HG03196 (cell line): ENCODE measurements at regions not wholly inside any gene's neighbourhood (a gene's known extent, or its start where the extent isn't known, plus 50 kb on each side); places are given as distances from the start of the nearest gene placed in this dataset.

Source experiments
- ATAC-seq: cut with Tn5 transposase; IDR thresholded peaks from one replicate; pipeline ENCODE4 v1.9.1; 2021; ENCODE audit not compliant: unreplicated experiment

DNA sequence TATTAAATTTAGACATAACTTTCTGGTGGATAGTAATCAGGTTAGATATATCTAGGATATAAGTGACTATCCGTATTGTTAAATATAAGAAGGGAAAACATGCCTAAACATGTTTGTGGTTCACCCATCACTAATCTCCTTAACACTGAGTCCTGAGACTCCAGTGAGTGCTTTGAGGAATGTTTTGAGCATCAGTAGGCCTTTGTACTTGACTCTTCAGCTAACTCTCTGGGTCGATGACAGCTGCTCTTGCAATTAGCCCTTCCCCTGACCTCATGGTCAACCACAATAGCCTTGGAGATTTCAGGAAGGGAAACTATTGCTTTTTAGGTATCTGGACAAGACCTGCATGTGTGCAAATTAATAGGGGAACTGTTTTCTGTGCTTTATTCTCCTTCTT, 716.8 kb downstream of the EPHA4 start:
- ATAC-seq = no peak

DNA sequence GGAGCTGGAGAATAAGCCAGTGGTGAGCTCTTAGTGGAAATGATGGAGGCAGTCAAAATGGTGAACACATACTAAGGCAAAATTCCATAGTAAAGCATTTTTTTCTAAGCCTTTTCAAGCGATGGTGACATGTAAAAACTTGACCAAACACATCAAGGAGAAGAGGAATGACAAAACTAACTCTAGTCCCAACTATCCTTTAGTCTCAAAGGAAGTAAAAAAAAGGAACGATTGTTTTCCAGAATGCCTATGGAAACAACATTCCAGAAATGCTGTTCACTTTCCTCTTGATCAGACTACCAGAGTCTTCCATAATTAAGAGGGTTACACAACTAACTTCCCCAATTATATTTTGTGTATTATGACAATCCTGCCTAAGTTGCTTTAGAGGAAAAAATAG, 715.6 kb downstream of the EPHA4 start:
- no peak for ATAC-seq

DNA sequence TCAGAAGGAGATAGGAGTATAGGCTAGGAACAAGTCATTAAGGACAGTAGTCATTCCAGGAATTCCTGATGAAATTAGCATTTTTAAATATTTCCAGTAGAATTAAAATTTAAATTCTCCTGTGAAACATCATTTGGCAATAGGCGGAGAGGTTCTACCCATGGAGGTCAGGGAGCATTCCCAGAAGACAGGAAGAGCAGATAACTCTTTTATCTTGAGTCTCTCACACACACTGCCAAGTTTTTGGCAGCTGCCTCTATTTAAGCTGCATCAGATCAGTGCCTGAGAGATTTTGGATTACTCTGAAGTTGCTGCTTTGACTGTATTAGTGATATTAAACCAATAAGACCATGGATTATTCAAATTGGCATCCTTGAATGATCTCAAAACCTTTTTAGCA, 714.7 kb downstream of the EPHA4 start:
- no peak for ATAC-seq

DNA sequence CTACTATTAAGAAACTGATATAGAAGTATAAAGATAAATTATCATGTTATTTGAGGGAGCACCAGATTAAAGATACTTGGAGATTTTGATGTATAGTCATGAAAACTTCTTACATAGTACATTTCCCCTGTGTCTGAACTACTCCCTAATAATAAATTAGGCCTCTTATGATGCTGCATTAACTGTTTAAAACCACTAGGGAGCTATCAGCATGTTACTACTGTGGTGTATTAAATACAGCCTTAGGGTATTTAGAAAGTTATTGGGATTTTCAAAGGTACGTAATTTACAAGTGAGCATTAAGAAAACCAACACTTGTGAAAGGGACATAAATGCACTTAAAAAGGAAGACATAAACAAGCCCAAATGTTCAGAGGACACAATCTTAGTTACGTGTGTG, 714.0 kb downstream of the EPHA4 start:
- ATAC-seq = no peak

DNA sequence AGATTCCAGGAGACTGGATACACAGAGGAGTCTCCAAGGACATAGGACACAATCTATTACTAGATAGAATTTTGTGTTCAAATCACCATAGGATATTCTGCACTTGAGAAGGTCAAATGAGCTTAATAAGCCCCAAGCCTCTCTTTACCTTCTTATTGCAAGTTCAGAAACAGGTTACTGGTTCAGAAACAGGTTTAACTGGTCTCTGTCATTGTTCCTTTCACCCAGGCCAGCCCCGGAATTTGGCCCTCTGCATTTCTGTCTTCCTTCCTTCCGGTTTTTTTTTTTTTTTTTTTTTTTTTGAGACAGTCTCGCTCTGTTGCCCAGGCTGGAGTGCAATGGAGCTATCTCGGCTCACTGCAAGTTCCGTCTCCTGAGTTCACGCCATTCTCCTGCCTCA, 700.2 kb downstream of the EPHA4 start:
- ATAC-seq = no peak

DNA sequence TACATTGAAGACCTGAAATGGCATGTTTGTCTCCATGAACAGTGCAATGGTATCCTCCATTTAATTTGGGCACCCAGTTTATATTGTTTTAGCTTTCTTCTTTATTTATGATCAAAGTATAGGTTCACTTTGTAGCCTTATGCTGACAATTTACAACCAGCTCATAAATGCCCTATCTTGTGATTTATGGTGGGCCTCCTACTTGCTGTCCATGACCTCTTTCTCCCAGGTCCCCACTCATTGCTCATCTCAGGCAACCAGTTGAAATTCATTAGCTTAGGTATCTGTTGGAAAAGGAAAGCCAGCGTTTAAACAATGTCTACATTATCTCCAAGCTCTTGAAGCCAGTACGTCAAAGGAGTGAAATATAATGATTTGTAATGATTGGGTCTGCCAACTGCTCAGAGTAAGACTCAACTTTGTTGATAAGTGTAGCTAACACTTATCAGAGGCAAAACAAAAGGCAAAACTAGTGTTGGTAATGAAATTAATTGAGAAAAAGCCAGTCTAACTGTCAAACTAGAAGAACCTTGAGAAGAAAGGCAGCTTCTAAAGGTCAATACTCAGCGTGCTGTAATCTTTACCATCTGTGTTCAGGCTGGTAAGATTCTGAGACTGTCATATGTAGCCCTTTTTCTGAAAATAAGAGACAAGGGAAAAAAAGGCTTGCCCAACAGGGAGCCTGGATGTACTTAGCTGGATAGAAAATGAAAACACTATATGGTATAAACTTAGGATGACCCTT, 695.9 kb downstream of the EPHA4 start:
- ATAC-seq = no peak

DNA sequence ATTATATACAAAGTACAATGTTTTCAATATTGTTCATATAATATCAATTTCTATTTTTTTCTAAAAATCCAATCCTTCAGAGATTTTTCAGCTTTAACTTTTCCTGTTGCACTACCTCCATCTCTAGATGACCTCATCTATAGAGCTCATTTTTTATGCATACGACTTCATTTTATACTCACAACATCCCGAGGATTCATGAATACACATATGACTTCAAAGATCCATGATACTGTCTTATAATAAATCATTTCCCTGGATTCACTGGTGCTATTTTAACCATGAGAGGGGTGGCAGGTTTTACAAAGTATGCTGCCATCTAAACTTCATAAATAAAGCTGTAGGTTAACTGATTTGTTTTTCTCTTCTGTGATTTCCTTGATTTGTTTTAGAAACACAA, 694.6 kb downstream of the EPHA4 start:
- ATAC-seq = no peak

DNA sequence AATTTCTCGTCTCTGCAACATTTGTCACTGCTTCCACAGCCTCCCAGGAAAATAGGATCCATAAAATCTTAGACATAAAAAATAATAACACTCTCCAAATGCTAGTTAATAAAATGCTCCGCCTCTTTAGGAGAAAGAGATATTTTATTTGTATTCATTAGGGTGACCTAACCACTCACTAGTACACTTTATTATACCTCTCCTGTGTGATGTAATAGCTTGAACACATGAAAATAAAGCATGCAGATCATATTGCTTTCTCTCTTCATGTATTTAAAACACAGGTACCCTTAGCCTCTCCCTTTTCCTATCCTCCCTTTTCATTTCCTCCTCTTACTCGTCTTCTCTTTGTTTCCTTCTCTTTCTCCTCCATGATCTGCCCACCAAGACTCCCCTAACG, 694.2 kb downstream of the EPHA4 start:
- ATAC-seq = no peak

DNA sequence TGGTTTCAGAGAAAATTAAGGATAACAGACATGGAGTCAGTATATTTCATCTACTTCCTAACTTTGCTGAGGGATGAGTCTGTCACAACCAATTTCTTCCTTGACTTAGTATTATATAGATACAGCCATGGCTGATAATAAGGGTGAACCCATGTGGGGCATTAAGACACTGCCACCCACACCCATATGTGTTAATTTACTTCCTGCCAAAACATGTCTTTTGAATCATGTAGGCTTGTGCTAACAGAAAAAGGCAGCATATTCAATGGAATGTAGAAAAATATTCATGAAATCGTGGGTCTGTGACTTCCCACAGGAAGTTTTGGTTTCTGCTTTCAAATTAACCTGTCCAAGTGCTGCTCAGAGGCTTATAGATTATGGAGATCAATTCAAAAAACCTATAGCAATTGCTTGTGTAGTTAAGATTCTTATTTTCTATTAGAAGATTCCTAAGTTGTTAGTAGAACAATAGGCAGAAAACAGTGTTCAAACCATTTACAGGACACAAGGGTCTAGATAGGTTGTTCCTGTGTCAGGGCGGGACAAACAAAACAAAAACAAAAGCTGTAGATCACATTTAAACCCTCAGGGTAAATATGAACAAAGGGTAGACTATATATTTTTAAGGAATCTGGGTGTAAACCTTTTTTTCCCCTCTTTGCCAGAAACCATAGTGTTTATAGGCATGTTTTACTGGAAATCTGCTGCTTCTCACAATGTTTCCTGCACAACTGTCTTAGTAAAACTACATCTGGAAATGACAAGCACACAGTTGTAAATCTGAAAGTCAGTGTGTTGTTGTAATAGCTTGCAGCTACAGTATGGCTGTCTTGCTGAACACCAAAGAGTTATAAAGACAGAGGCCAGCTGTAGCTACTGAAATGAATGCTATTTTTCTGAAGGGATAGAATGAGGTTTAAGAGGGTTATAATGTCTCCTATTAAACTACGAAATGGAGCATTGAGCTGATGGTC, 691.2 kb downstream of the EPHA4 start:
- no peak for ATAC-seq

DNA sequence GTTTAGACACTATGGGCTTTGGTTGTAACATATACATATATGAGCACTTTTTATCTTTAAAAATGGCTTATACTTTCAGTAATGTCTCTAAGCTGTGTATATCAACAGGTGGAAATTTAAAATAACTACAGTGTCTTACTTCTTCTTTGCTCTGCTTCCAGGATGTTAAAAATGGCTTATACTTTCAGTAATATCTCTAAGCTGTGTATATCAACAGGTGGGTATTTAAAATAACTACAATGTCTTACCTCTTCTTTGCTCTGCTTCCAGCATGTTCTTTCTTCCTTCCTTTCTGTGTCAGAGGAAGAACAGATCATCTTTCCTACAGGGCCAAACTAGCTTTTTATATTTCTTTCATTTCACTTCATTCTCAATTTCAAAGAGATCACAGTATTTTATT, 689.6 kb downstream of the EPHA4 start:
- ATAC-seq = no peak

DNA sequence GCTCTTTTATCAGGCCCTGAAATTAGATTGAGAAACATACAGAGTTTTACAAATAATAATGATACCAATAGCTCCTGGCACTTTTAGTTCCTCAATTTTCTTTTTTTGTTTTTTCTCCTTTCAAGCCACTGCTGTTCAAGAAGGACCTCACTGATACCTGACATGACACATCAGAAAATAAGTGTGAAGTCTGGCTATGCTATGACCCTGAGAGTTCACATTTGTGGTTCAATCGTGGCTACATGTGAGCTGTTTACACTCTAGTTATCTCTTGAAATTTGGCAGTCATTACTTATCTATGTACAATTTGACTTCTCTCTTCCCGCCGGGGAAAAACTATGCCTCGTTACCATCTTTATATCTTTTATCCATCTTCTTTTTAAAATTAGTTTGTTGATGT, 686.5 kb downstream of the EPHA4 start:
- ATAC-seq = no peak

DNA sequence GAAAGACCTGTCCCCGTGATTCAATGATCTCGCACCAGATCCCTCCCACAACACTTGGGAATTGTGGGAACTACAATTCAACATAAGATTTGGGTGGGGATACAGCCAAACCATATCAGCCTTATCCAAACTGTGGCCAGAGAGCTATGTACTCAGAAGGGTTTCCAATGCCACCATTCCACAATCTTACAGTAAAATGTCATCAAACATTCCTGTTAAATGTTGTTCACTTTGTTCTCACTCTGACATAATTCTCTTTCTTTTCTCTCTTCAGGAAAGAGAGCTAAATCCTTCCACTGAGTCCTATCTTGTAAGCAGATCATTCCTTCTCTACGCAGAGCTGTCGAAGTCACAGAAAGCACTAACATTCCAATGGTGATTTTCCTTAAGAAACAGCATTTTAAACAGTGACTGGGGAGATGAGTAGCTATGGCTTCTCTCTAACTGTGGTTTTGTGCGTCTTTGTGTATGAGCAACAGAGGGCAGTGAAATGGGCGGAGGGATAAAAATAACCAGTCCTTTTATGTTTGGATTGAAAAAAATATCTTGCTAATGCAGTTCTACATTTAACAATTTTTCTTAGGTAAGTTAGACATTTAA, 684.7 kb downstream of the EPHA4 start:
- no peak for ATAC-seq

DNA sequence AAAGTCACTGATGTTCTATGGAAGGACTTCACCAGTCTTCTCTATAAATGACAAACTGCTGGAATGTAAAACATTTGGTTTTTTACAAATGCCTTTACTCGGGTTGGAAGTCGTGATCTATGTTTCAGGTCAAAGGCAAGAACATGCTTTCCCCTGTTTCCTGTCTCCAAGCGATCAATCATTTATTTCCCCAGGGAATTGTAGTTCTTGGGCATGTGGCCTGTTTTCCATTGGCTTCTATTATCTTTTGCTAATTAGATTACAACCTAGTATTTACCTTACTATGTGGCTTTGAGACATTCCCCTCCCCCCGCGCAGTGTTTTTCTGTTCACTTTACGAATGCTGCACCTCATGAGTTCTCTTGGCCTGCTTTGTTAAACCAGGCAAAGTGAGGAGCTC, 684.2 kb downstream of the EPHA4 start:
- no peak for ATAC-seq

DNA sequence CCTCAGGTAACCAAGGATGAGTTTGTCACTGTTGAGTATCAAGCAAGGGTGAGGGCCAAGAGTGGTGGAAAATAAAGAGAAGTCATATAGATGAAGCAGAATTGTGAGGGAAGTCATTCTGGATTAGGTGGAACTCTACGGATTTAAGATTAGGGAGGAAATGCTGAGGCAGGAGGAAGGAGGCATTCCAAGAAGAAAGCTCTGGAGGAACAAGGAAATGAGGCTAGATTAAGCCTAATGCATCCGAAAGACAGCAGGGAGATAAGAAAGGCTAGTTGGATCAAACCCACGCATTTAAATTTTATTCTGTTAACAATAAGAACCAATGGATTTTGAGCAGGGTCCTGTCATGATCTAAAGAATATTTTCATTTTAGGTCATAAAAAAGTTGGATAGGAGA, 681.2 kb downstream of the EPHA4 start:
- no peak for ATAC-seq

DNA sequence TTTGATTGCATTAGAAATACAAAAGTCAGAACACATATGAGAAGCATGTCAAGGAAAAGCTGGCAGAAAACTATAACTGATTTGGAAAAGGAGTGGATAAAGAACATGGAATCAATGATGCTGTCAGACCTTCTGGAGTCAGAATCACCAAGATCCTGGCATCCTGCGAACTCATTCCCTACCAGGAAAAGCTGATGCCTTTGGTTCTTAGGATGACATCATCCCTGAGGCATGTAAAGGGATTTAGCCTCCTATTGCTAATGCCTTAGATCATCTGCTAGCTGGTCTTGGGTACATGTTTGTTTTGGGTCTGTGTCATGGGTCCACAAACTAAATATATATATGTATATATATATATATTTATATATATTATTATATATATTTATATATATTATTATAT, 680.7 kb downstream of the EPHA4 start:
- no peak for ATAC-seq

DNA sequence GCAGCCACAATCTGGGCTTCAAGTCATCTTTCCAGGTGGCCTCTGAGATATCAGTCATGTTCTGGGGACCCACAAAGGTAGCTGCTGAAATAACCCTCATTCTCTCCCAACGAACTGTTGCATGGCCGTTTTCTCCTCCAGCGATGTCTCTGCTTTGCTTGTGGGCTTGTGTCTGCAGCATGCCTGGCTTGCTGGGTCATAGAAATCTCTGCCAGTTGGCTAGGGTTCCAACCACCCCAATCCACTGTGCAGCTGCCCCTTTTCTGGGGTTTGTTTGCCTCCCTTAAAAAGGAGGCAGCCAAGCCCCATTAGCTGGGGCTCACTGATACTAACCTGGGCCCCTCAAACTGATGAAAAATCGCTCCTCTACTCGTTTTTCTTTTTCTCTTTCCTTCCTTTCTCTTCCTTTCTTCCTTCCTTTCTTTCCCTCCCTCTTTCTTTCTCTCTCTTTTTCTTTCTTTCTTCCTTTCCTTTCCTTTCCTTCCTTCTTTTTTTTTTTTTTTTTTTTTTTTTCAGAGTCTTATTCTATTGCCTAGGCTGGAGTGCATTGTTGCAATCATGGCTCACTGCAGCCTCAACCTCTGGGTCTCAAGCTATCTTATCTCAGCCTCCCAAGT, 680.0 kb downstream of the EPHA4 start:
- ATAC-seq = no peak

DNA sequence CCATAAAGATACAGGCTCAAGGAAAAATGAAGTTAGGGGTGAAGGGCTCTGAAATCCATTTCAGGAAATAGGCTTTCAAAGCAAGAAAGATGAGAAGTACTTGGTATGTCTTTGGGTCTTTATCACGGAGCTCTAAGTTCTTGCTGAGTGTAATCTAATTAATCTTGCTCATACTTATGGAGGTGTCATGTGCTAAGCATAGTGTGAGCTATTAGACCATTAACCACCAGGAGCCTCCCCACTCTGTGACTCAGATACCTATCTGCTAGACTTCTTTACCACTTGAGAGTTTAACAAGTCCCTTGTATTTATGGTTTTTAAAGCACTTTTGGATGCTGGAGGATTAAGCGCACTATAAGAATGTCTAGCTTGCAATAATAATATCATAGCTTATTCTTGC, 678.7 kb downstream of the EPHA4 start:
- no peak for ATAC-seq

DNA sequence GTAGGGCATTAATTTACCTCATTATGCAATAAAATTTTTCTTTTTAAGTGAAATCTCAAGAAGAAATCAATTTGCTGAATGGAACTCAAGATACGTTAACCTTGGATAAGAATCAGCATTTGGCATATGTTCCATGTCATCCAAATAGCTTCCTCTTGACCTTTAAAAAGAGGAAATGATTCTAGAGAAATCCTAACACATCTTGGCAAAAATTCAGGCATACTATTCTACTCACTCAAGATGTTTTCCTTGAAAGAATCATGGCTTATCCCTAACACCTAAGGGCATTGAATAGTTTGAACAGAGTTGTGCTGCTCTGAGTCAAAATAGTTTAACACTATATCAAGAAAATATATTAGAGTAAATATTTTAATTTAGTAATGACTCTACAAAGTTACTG, 678.0 kb downstream of the EPHA4 start:
- ATAC-seq = no peak

DNA sequence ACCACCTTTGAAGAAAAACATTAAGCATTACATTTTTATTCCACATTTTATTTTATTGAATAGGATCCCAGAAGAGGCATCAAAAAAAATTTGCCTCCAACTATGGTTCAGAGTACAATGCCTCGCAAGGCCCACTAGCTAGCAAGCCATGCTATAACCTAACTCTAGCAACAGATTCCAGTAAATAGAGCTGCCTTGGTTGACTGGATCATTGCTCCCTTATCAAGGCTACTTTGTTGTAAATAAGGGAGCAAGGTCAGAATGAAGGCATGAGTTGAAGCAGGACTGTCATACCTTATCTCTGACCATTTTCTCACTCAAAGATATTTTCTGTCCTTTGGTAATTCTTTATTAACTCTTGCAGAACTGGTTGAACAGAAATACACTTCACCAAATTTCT, 672.6 kb downstream of the EPHA4 start:
- ATAC-seq = no peak

DNA sequence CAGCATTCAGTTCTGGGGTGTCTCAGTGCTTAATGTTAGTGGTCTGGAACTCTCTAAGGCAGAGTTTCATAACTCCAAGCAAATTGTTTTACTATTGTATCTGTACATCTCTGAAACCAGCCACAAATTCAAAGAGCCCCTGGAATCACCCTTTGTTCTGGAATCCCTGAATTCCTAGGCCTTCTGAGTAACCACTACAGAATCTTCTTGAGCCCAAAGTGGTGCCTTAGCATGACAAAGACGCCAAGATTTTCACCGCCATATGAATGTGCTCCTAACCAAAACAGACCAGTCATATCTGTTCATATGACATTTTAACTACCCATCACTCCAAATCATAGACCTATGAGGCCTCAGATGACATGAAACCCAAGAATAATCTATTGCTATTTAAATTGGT, 668.1 kb downstream of the EPHA4 start:
- ATAC-seq = no peak

DNA sequence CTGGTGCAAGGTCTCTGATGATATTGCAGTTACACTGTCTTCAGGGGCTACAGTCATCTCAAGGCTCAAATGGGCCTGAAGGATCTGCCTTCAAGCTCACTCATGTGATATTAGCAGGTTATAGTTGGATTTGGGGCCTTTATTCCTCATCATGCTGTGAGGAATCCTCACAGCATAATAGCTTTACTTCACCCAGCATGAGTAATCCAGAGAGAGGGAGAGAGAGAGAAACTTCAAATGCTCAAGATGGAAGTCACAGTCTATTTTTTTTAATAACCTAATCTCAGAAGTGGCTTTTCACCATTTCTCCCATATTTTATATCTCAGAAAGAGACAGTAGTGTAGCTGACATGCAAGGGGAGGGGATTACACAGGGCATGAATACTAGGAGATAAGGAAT, 658.7 kb downstream of the EPHA4 start:
- no peak for ATAC-seq
